H9 (cell line): ENCODE measurements at regions not wholly inside any gene's neighbourhood (a gene's known extent, or its start where the extent isn't known, plus 50 kb on each side); places are given as distances from the start of the nearest gene placed in this dataset.

Experiments used
- DNase-seq: peaks from one replicate; pipeline ENCODE4 v3.0.0-alpha.2; 2017
- H2AFZ ChIP-seq: one replicate; pipeline ENCODE4 v1.6.1; 2013; ENCODE audit warnings: mild to moderate bottlenecking, low read length, control low read depth, moderate library complexity
- H2AK5ac ChIP-seq: 2 replicates; pipeline ENCODE4 v1.6.1; 2013; ENCODE audit warnings: low read length, control low read depth, mixed read lengths; ENCODE audit not compliant: insufficient read length
- H2BK120ac ChIP-seq: one replicate; pipeline ENCODE4 v1.6.1; 2013; ENCODE audit warnings: low read depth, mild to moderate bottlenecking, low read length, control low read depth, inconsistent platforms; ENCODE audit not compliant: poor library complexity, severe bottlenecking
- H2BK12ac ChIP-seq: 2 replicates; pipeline ENCODE4 v1.6.1; 2013; ENCODE audit warnings: low read length, control low read depth, mixed read lengths, low read depth; ENCODE audit not compliant: insufficient read length
- H2BK15ac ChIP-seq: 2 replicates; pipeline ENCODE4 v1.6.1; 2013; ENCODE audit warnings: low read depth, low read length, control low read depth
- H2BK20ac ChIP-seq: one replicate; pipeline ENCODE4 v1.6.1; 2013; ENCODE audit warnings: low read depth, mild to moderate bottlenecking, low read length, control low read depth, inconsistent platforms; ENCODE audit not compliant: poor library complexity, severe bottlenecking
- H2BK5ac ChIP-seq: 2 replicates; pipeline ENCODE4 v1.6.1; 2013; ENCODE audit warnings: low read length, control low read depth, mixed read lengths; ENCODE audit not compliant: insufficient read length
- H3K14ac ChIP-seq: 2 replicates; pipeline ENCODE4 v1.6.1; 2013; ENCODE audit warnings: low read length, control low read depth; ENCODE audit not compliant: insufficient read depth
- H3K18ac ChIP-seq: 2 replicates; pipeline ENCODE4 v1.6.1; 2013; ENCODE audit warnings: low read depth, mild to moderate bottlenecking, mixed read lengths, low read length, control low read depth; ENCODE audit not compliant: insufficient read length
- H3K23ac ChIP-seq: 2 replicates; pipeline ENCODE4 v1.6.1; 2013; ENCODE audit warnings: low read length, control low read depth, mixed read lengths, low read depth; ENCODE audit not compliant: insufficient read length
- H3K23me2 ChIP-seq: 2 replicates; pipeline ENCODE4 v1.6.1; 2013; ENCODE audit warnings: low read depth, mild to moderate bottlenecking, mixed read lengths, low read length, control low read depth; ENCODE audit not compliant: insufficient read length, poor library complexity, severe bottlenecking
- H3K27ac ChIP-seq: 2 replicates; pipeline ENCODE4 v1.5.1; 2013; ENCODE audit warnings: low read length, control low read depth, mixed read lengths, low read depth; ENCODE audit not compliant: insufficient read length
- H3K27me3 ChIP-seq: 2 replicates; pipeline ENCODE4 v1.6.1; 2013; ENCODE audit warnings: low read length, control low read depth, inconsistent platforms; ENCODE audit not compliant: insufficient read depth
- H3K4ac ChIP-seq: 2 replicates; pipeline ENCODE4 v1.6.1; 2013; ENCODE audit warnings: low read depth, mild to moderate bottlenecking, control low read depth, inconsistent platforms, low read length, moderate library complexity
- H3K4me1 ChIP-seq: 2 replicates; pipeline ENCODE4 v1.6.1; 2013; ENCODE audit warnings: low read length, control low read depth, inconsistent platforms; ENCODE audit not compliant: insufficient read depth
- H3K4me2 ChIP-seq: 2 replicates; pipeline ENCODE4 v1.6.1; 2013; ENCODE audit warnings: low read length, control low read depth, mixed read lengths; ENCODE audit not compliant: insufficient read length, insufficient read depth
- H3K56ac ChIP-seq: 2 replicates; pipeline ENCODE4 v1.6.1; 2013; ENCODE audit warnings: low read depth, mild to moderate bottlenecking, mixed read lengths, low read length, control low read depth; ENCODE audit not compliant: insufficient read length
- H3K79me1 ChIP-seq: 2 replicates; pipeline ENCODE4 v1.6.1; 2013; ENCODE audit warnings: low read depth, mild to moderate bottlenecking, moderate library complexity, low read length, control low read depth, inconsistent platforms; ENCODE audit not compliant: insufficient read depth, poor library complexity, severe bottlenecking
- H3K79me2 ChIP-seq: 2 replicates; pipeline ENCODE4 v1.6.1; 2013; ENCODE audit warnings: low read length, control low read depth, inconsistent platforms; ENCODE audit not compliant: insufficient read depth
- H3K9ac ChIP-seq: 2 replicates; pipeline ENCODE4 v1.6.1; 2013; ENCODE audit warnings: low read length, control low read depth, mixed read lengths; ENCODE audit not compliant: insufficient read length; ENCODE audit errors: extremely low read depth
- H3K9me3 ChIP-seq: one replicate; pipeline ENCODE4 v1.6.1; 2013; ENCODE audit warnings: low read depth, low read length, inconsistent platforms; ENCODE audit not compliant: control insufficient read depth
- H3T11ph ChIP-seq: one replicate; pipeline ENCODE4 v1.6.1; 2013; ENCODE audit warnings: mild to moderate bottlenecking, low read length, control low read depth, inconsistent platforms
- H4K20me1 ChIP-seq: one replicate; pipeline ENCODE4 v1.6.1; 2013; ENCODE audit not compliant: control insufficient read depth, insufficient read length, insufficient read depth
- H4K5ac ChIP-seq: 2 replicates; pipeline ENCODE4 v1.6.1; 2013; ENCODE audit warnings: low read depth, mild to moderate bottlenecking, mixed read lengths, low read length, control low read depth; ENCODE audit not compliant: insufficient read length
- H4K8ac ChIP-seq: replicated peaks from 2 replicates; pipeline ENCODE4 v1.6.1; 2013; ENCODE audit warnings: low read length, control low read depth, mixed read lengths, low read depth; ENCODE audit not compliant: insufficient read length
- H4K91ac ChIP-seq: 2 replicates; pipeline ENCODE4 v1.6.1; 2013; ENCODE audit warnings: low read depth, mild to moderate bottlenecking, moderate library complexity, mixed read lengths, low read length, control low read depth; ENCODE audit not compliant: insufficient read length
- H3K27ac Mint-ChIP-seq, 3 experiments: 2 replicates in 2 of 3; 3 replicates in 1 of 3; pipeline ENCODE4 v1.8.0; 2020 to 2021; ENCODE audit warnings: mixed read lengths in 3 of 3, mild to moderate bottlenecking in 1 of 3, moderate library complexity in 1 of 3
- H3K27me3 Mint-ChIP-seq: 2 replicates; pipeline ENCODE4 v1.8.0; 2021; ENCODE audit warnings: low read depth, mild to moderate bottlenecking, moderate library complexity, mixed read lengths
- H3K36me3 Mint-ChIP-seq, 3 experiments: 2 replicates in 2 of 3; 3 replicates in 1 of 3; pipeline ENCODE4 v1.8.0; 2020 to 2021; ENCODE audit warnings: low read depth in 3 of 3, mixed read lengths in 3 of 3; ENCODE audit not compliant: insufficient read depth in 1 of 3
- H3K4me1 Mint-ChIP-seq, 2 experiments: 2 replicates each; pipeline ENCODE4 v1.8.0; 2020; ENCODE audit warnings: mixed read lengths in 2 of 2
- H3K4me3 Mint-ChIP-seq, 2 experiments: 2 replicates in 1 of 2; 3 replicates in 1 of 2; pipeline ENCODE4 v1.8.0; 2020 to 2021; ENCODE audit warnings: mild to moderate bottlenecking in 2 of 2, mixed read lengths in 2 of 2, moderate library complexity in 1 of 2
- H3K9me3 Mint-ChIP-seq, 2 experiments: 2 replicates in 1 of 2; 3 replicates in 1 of 2; pipeline ENCODE4 v1.8.0; 2020; ENCODE audit warnings: mild to moderate bottlenecking in 2 of 2, mixed read lengths in 2 of 2, moderate library complexity in 1 of 2
- CTCF ChIP-seq: fragments of 200-600 bp; sonication (generic); conservative IDR thresholded peaks from 3 replicates; pipeline ENCODE4 v1.8.0; 2021; ENCODE audit warnings: antibody characterized with exemption, mild to moderate bottlenecking
- WGBS: extraction: QIAGEN DNeasy Blood & Tissue Kit; methylation state at CpG from one replicate; pipeline ENCODE4 v1.1.7; 2013; ENCODE audit warnings: missing lambda C conversion rate, low lambda C conversion rate, mixed read lengths; ENCODE audit not compliant: insufficient read length; ENCODE audit errors: extremely low coverage; 5-methylcytosine and 5-hydroxymethylcytosine counted together

GRCh38 chr2:52035391-52035790 is 1003.5 kb upstream of the NRXN1 start:
- Histone ChIP-seq H4K8ac (no peak overlapping the region), H4K20me1 (no peaks in the 10 kb centered on the region), H3K4me1 (peaks cover 3% of the 10 kb centered on the region; the same call in 1 of the 2 replicates), H2BK120ac (no peak overlapping the region), H4K91ac (no peak overlapping the region), H3K14ac (no peak overlapping the region), H3K23ac (no peak overlapping the region), H3K79me1 (no peaks in the 10 kb centered on the region), H2AFZ (no peak overlapping the region), H2AK5ac (no peak overlapping the region), H2BK20ac (no peak overlapping the region), H3K4ac (no peak overlapping the region), H2BK12ac (no peak overlapping the region), H2BK15ac (no peak overlapping the region), H3K79me2 (no peaks in the 10 kb centered on the region), H3K27me3 (no peaks in the 10 kb centered on the region), H3K23me2 (no peaks in the 10 kb centered on the region), H3K56ac (no peak overlapping the region), H3T11ph (no peak overlapping the region), H3K9me3 (no peaks in the 10 kb centered on the region), H3K4me2 (no peak overlapping the region), H3K9ac (no peak overlapping the region), H4K5ac (no peak overlapping the region), H3K18ac (no peak overlapping the region), H2BK5ac (no peak overlapping the region), H3K27ac (no peak overlapping the region)
- H3K27ac Mint-ChIP-seq: peak overlapping the region in 1 of 3 experiments; percentile 82; a peak in 3 of 7 replicates
- TF ChIP-seq CTCF: no peak
- H3K4me3 Mint-ChIP-seq: no peak overlapping the region; a peak in 1 of 5 replicates
- no peak for DNase-seq
- H3K36me3 Mint-ChIP-seq: no peaks in the 10 kb centered on the region
- peaks cover 38 to 46% of the 10 kb centered on the region in 2 experiments for H3K4me1 Mint-ChIP-seq
- H3K9me3 Mint-ChIP-seq: no peaks in the 10 kb centered on the region
- no CpG with 5 or more reads among the region's 1 CpG for WGBS
- H3K27me3 Mint-ChIP-seq: no peaks in the 10 kb centered on the region
